C4-2B (cell line): ENCODE measurements at regions not wholly inside any gene's neighbourhood (a gene's known extent, or its start where the extent isn't known, plus 50 kb on each side); places are given as distances from the start of the nearest gene placed in this dataset.

ENCODE experiments used
- CTCF ChIP-seq: fragments of 450-650 bp; conservative IDR thresholded peaks from 2 replicates; pipeline ENCODE4 v1.5.1; 2017; ENCODE audit warnings: mild to moderate bottlenecking
- ZFX ChIP-seq: fragments of 450-650 bp; IDR thresholded peaks from 2 replicates; pipeline ENCODE4 v1.6.1; 2017

- TF ChIP-seq CTCF (no peak), ZFX (no peak)
Observed at GRCh38 chr1:166675213-166675612, 164.1 kb upstream of the POGK start.
